ENCODE measurements at regions not wholly inside any gene's neighbourhood (a gene's known extent, or its start where the extent isn't known, plus 50 kb on each side); places are given as distances from the start of the nearest gene placed in this dataset.

DNA sequence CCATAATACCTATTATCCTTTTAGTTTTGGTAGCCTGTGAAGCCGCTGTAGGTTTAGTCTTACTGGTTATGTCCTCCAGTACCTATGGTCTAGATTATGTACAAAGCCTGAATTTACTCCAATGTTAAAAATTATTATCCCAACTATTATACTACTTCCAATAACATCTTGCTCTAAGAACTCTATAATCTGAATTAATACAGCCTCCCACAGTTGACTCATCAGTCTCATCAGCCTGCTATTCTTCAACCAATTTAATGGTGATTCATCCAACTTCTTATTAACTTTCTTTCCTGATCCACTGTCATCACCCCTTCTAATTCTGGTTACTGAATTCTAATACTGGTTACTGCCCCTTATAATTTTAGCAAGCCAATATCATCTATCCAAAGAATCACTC lies 370.3 kb upstream of the OPRM1 start (continued):
- TF ChIP-seq ZNF140 (CRISPR knock-in tag; IDR thresholded peaks at IDR 0.05), result no peak
- TF ChIP-seq NFXL1 (CRISPR knock-in tag; IDR thresholded peaks at IDR 0.05), result no peak

DNA sequence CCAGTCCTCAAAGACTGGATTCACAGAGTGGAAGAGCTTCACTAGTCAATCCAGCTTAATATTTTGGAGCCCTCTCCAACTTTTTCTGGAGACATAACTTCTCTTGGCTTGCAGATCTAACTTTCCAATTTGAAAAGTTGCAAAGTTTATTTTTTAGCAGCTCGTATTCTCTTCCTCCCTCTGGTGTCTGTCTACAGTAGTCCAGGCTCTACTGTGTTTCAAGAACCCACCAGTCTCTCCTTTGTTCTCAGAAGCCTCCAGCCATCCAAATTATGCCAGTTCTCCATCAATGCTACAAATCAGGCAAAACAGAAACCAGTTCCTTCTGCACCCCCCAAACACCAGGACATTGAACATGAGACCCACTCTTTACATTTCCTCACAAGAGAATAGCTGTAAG lies 376.1 kb upstream of the OPRM1 start:
- H3K36me3 ChIP-seq (ENCODE audit: control insufficient read depth, insufficient read depth, low read length), result no peaks in the 10 kb centered on the region
- no CpG with 5 or more reads among the region's 1 CpG for WGBS (ENCODE audit: insufficient coverage, low coverage, missing lambda C conversion rate)
- no peaks in the 10 kb centered on the region for H4K20me1 ChIP-seq (replicated peaks; ENCODE audit: control insufficient read depth, insufficient read depth, low read length)
- no TSS peak for BruUV-seq (replicated peaks)
- H2AFZ ChIP-seq (ENCODE audit: low read depth, low read length), result no peak overlapping the region
- CTCF ChIA-PET (ENCODE audit: low intra/inter-chr PET ratio), result no interaction called here
- POLR2A ChIA-PET, result no interaction called here
- H3K9me3 ChIP-seq (replicated peaks; ENCODE audit: control insufficient read depth, insufficient read depth, low read depth, low read length), result no peaks in the 10 kb centered on the region
- DNase-seq (ENCODE audit: extremely low read depth in 1 of 4, low spot score in 3 of 4), result no peak
- no peak overlapping the region for H3K4me2 ChIP-seq (ENCODE audit: insufficient read depth, low read length)
- H3K4me3 ChIP-seq, result no peak overlapping the region
- FAIRE-seq, result no peak
- no peak for ATAC-seq
- no peaks in the 10 kb centered on the region for H3K27me3 ChIP-seq (ENCODE audit: control insufficient read depth in 2 of 2, insufficient read depth in 2 of 2, low read length in 2 of 2)
- in situ Hi-C loops (cut with MboI), result no loop called here
- no peaks in the 10 kb centered on the region for H3K79me2 ChIP-seq (ENCODE audit: control insufficient read depth, insufficient read depth, low read length)
- intact Hi-C loops (cut with micrococcal nuclease), result no loop called here
- no peaks in the 10 kb centered on the region for H3K4me1 ChIP-seq (replicated peaks in 1 of 2; ENCODE audit: control insufficient read depth in 2 of 2, insufficient read depth in 2 of 2, low read length in 2 of 2)
- no peak overlapping the region for H3K9ac ChIP-seq (ENCODE audit: insufficient read depth in 1 of 2, low read depth in 2 of 2, low read length in 2 of 2)
- no peaks in the 10 kb centered on the region for H3K9me1 ChIP-seq (ENCODE audit: control insufficient read depth, insufficient read depth, low read length)
- H3K27ac ChIP-seq (ENCODE audit: extremely low read depth, low read depth, low read length), result no peak overlapping the region
- TF ChIP-seq ZNF696 (CRISPR knock-in tag; conservative IDR thresholded peaks at IDR 0.05), result no peak
- TF ChIP-seq SAP30 (IDR thresholded peaks at IDR 0.05; ENCODE audit: borderline replicate concordance, insufficient read depth, low read depth, low read length, poor library complexity, severe bottlenecking), result no peak
- TF ChIP-seq, protein P1, sequence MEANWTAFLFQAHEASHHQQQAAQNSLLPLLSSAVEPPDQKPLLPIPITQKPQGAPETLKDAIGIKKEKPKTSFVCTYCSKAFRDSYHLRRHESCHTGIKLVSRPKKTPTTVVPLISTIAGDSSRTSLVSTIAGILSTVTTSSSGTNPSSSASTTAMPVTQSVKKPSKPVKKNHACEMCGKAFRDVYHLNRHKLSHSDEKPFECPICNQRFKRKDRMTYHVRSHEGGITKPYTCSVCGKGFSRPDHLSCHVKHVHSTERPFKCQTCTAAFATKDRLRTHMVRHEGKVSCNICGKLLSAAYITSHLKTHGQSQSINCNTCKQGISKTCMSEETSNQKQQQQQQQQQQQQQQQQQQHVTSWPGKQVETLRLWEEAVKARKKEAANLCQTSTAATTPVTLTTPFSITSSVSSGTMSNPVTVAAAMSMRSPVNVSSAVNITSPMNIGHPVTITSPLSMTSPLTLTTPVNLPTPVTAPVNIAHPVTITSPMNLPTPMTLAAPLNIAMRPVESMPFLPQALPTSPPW (CRISPR knock-in tag; IDR thresholded peaks at IDR 0.05), result no peak
- TF ChIP-seq DIDO1 (tag; IDR thresholded peaks at IDR 0.05; ENCODE audit: low read depth), result no peak
- no peak for TF ChIP-seq PHF20 (IDR thresholded peaks at IDR 0.05; ENCODE audit: partially characterized antibody)
- TF ChIP-seq, protein P2, sequence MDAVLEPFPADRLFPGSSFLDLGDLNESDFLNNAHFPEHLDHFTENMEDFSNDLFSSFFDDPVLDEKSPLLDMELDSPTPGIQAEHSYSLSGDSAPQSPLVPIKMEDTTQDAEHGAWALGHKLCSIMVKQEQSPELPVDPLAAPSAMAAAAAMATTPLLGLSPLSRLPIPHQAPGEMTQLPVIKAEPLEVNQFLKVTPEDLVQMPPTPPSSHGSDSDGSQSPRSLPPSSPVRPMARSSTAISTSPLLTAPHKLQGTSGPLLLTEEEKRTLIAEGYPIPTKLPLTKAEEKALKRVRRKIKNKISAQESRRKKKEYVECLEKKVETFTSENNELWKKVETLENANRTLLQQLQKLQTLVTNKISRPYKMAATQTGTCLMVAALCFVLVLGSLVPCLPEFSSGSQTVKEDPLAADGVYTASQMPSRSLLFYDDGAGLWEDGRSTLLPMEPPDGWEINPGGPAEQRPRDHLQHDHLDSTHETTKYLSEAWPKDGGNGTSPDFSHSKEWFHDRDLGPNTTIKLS (IDR thresholded peaks at IDR 0.05; ENCODE audit: borderline replicate concordance, low read depth), result no peak
- no peak for TF ChIP-seq ZNF324 (CRISPR knock-in tag; IDR thresholded peaks at IDR 0.05)
- TF ChIP-seq, protein P3, sequence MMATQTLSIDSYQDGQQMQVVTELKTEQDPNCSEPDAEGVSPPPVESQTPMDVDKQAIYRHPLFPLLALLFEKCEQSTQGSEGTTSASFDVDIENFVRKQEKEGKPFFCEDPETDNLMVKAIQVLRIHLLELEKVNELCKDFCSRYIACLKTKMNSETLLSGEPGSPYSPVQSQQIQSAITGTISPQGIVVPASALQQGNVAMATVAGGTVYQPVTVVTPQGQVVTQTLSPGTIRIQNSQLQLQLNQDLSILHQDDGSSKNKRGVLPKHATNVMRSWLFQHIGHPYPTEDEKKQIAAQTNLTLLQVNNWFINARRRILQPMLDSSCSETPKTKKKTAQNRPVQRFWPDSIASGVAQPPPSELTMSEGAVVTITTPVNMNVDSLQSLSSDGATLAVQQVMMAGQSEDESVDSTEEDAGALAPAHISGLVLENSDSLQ (IDR thresholded peaks at IDR 0.05), result no peak
- TF ChIP-seq ARNT (IDR thresholded peaks at IDR 0.05), result no peak
- TF ChIP-seq RBM22 (IDR thresholded peaks at IDR 0.05; ENCODE audit: low read depth, low read length, poor library complexity, severe bottlenecking), result no peak
- TF ChIP-seq MAZ (CRISPR knock-in tag; conservative IDR thresholded peaks at IDR 0.05 in 1 of 2, IDR thresholded peaks at IDR 0.05 in 1 of 2), result no peak
